ENCODE measurements at regions not wholly inside any gene's neighbourhood (a gene's known extent, or its start where the extent isn't known, plus 50 kb on each side); places are given as distances from the start of the nearest gene placed in this dataset.

- no peak for TF ChIP-seq CTCF (IDR thresholded peaks at IDR 0.05; ENCODE audit: low read depth, low read length)
- no peak overlapping the region for H3K4me3 ChIP-seq (ENCODE audit: low read depth, low read length)
Observed at GRCh38 chr15:95848126-95848525, 482.4 kb upstream of the NR2F2 start.

- TF ChIP-seq CTCF (IDR thresholded peaks at IDR 0.05; ENCODE audit: low read depth, low read length), result no peak
- H3K4me3 ChIP-seq (ENCODE audit: low read depth, low read length), result no peak overlapping the region
Observed at GRCh38 chr15:95850837-95851236, 479.7 kb upstream of the NR2F2 start.

- H3K4me3 ChIP-seq (ENCODE audit: low read depth, low read length), result no peak overlapping the region
- no peak for TF ChIP-seq CTCF (IDR thresholded peaks at IDR 0.05; ENCODE audit: low read depth, low read length)
Observed at GRCh38 chr15:95853350-95853749, 477.1 kb upstream of the NR2F2 start.

GRCh38 chr15:95857124-95857757 lies 473.3 kb upstream of the NR2F2 start:
- TF ChIP-seq CTCF (IDR thresholded peaks at IDR 0.05; ENCODE audit: low read depth, low read length), result no peak
- no peak overlapping the region for H3K4me3 ChIP-seq (ENCODE audit: low read depth, low read length)

- H3K4me3 ChIP-seq (ENCODE audit: low read depth, low read length), result no peak overlapping the region
- TF ChIP-seq CTCF (IDR thresholded peaks at IDR 0.05; ENCODE audit: low read depth, low read length), result no peak
Observed at GRCh38 chr15:95857758-95858157, 472.7 kb upstream of the NR2F2 start.

- TF ChIP-seq CTCF (IDR thresholded peaks at IDR 0.05; ENCODE audit: low read depth, low read length), result no peak
- no peak overlapping the region for H3K4me3 ChIP-seq (ENCODE audit: low read depth, low read length)
Observed at GRCh38 chr15:95860406-95860805, 470.1 kb upstream of the NR2F2 start.

- no peak overlapping the region for H3K4me3 ChIP-seq (ENCODE audit: low read depth, low read length)
- no peak for TF ChIP-seq CTCF (IDR thresholded peaks at IDR 0.05; ENCODE audit: low read depth, low read length)
Observed at GRCh38 chr15:95864467-95864886, 466.0 kb upstream of the NR2F2 start.
